Posterior vena cava (tissue), 2 donors: ENCODE measurements at regions not wholly inside any gene's neighbourhood (a gene's known extent, or its start where the extent isn't known, plus 50 kb on each side); places are given as distances from the start of the nearest gene placed in this dataset.

ENCODE experiments used
- DNase-seq: peaks from one replicate; pipeline ENCODE4 v3.0.0-alpha.2; 2020; ENCODE audit warnings: low spot score
- intact Hi-C, 2 donors: fragments of 100-400 bp; cut with DNase I; formaldehyde crosslinking; loops; one replicate each; pipeline versions ENCODE4 v1.14.1 to v1.14.2; 2022 to 2023
- donor health status: DM: yes; HTN: yes; CAD: no.
- donor health status: DM: yes; HTN: yes; CAD: no.

GRCh38 chr21:15333136-15333710, 268.4 kb upstream of the NRIP1 start:
- DNase-seq, result no peak
- intact Hi-C loops, result no loop called here

GRCh38 chr21:15333951-15334350, 269.2 kb upstream of the NRIP1 start:
- no peak for DNase-seq
- intact Hi-C loops, result no loop called here

GRCh38 chr21:15343066-15343465, 278.3 kb upstream of the NRIP1 start:
- intact Hi-C loops, result no loop called here
- DNase-seq, result no peak

- no peak for DNase-seq
- intact Hi-C loops, result no loop called here
Observed at GRCh38 chr21:15352009-15352408, 287.2 kb upstream of the NRIP1 start.

- DNase-seq, result no peak
- intact Hi-C loops, result no loop called here
Observed at GRCh38 chr21:15353546-15353945, 288.7 kb upstream of the NRIP1 start.

GRCh38 chr21:15354516-15354915, 289.7 kb upstream of the NRIP1 start:
- intact Hi-C loops, result no loop called here
- DNase-seq, result no peak

GRCh38 chr21:15355066-15355465, 290.3 kb upstream of the NRIP1 start:
- no peak for DNase-seq
- intact Hi-C loops, result no loop called here

GRCh38 chr21:15359251-15359650, 294.5 kb upstream of the NRIP1 start:
- intact Hi-C loops, result no loop called here
- DNase-seq, result no peak

- no peak for DNase-seq
- intact Hi-C loops, result no loop called here
Observed at GRCh38 chr21:15362458-15362857, 297.7 kb upstream of the NRIP1 start.

- intact Hi-C loops, result no loop called here
- no peak for DNase-seq
Observed at GRCh38 chr21:15363921-15364320, 299.1 kb upstream of the NRIP1 start.

- DNase-seq, result no peak
- intact Hi-C loops, result no loop called here
Observed at GRCh38 chr21:15365751-15366392, 301.1 kb upstream of the NRIP1 start.

- intact Hi-C loops, result no loop called here
- no peak for DNase-seq
Observed at GRCh38 chr21:15366555-15366954, 301.8 kb upstream of the NRIP1 start.

GRCh38 chr21:15367061-15367626, 302.3 kb upstream of the NRIP1 start:
- no peak for DNase-seq
- intact Hi-C loops, result no loop called here

GRCh38 chr21:15370462-15370975, 305.7 kb upstream of the NRIP1 start:
- intact Hi-C loops, result no loop called here

GRCh38 chr21:15373941-15374340, 309.1 kb upstream of the NRIP1 start:
- intact Hi-C loops, result no loop called here
- DNase-seq, result no peak

More at GRCh38 chr21:15370462-15370975, 305.7 kb upstream of the NRIP1 start:
- DNase-seq, result no peak

- DNase-seq, result no peak
- intact Hi-C loops, result no loop called here
Observed at GRCh38 chr21:15379776-15380175, 315.0 kb upstream of the NRIP1 start.

- DNase-seq, result no peak
- intact Hi-C loops, result no loop called here
Observed at GRCh38 chr21:15383588-15383987, 318.8 kb upstream of the NRIP1 start.

GRCh38 chr21:15390049-15390448, 325.2 kb upstream of the NRIP1 start:
- intact Hi-C loops, result no loop called here
- no peak for DNase-seq

- intact Hi-C loops, result no loop called here
Observed at GRCh38 chr21:15397258-15397657, 332.5 kb upstream of the NRIP1 start.

GRCh38 chr21:15400905-15401304, 328.9 kb upstream of the USP25 start:
- no peak for DNase-seq
- intact Hi-C loops, result no loop called here

More at GRCh38 chr21:15397258-15397657, 332.5 kb upstream of the NRIP1 start:
- DNase-seq, result no peak

GRCh38 chr21:15401331-15401730, 328.5 kb upstream of the USP25 start:
- no peak for DNase-seq
- intact Hi-C loops, result no loop called here
